ENCODE measurements at regions not wholly inside any gene's neighbourhood (a gene's known extent, or its start where the extent isn't known, plus 50 kb on each side); places are given as distances from the start of the nearest gene placed in this dataset.

DNA sequence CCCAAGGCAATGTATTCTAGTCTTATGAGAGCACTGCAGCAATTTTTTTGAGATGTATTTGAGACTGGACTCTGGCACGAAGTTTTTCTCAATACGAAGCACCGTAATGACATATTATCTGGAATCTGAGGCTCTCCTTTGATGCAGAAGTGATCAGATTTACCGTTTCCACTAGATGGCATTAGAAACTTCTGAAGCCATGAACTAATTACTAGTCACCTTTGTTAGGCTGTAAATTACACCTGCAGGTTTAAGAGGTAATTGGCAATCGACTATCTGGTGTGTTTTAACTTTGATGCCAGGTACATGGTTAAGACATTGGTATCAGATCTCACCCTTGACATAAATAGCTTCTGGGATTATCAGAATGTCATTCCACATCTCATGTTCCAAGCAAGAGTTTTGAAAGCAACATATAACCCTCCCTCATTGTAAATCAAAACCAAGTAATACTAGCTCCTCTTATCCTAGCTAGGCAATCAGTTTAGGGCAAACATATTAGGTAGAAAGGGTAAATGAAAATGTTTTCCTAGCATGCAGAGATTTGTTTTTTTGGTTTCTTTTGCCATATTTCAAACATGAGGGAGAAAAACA is 254.6 kb upstream of the SPRED2 start:
- DNase-seq (ENCODE audit: low read depth, low spot score) (no peak), ATAC-seq (no peak)
- ChIA-PET CTCF (no interaction called here), POLR2A (no interaction called here)
- BruUV-seq (replicated peaks): no TSS peak
- intact Hi-C loops (cut with micrococcal nuclease; ENCODE audit: unreplicated experiment): no loop called here
- Histone ChIP-seq H3K4me3 (ENCODE audit: low read depth in 2 of 2, low read length in 2 of 2) (no peak overlapping the region), H3K4me1 (ENCODE audit: control insufficient read depth, insufficient read depth, low read length) (no peaks in the 10 kb centered on the region), H3K36me3 (ENCODE audit: control insufficient read depth, insufficient read depth, low read length) (no peaks in the 10 kb centered on the region), H3K27ac (ENCODE audit: low read length) (no peak overlapping the region), H3K9me3 (ENCODE audit: control insufficient read depth, insufficient read depth, low read depth, low read length) (no peaks in the 10 kb centered on the region), H3K27me3 (ENCODE audit: control insufficient read depth, insufficient read depth, low read length) (peaks cover 9% of the 10 kb centered on the region; the same call in 1 of the 2 replicates)
- in situ Hi-C loops (cut with HindIII; ENCODE audit: low pct_unique_long_range_greater_than_20kb, low sequenced_read_pairs): no loop called here
- TF ChIP-seq SIN3A (IDR thresholded peaks at IDR 0.05; ENCODE audit: borderline replicate concordance, insufficient read depth, low read depth, low read length) (no peak), POLR2AphosphoS5 (IDR thresholded peaks at IDR 0.05; ENCODE audit: low read depth, low read length) (no peak), TCF7L2 (IDR thresholded peaks at IDR 0.05; ENCODE audit: low read depth, low read length) (no peak)
- TF ChIP-seq, protein P1, sequence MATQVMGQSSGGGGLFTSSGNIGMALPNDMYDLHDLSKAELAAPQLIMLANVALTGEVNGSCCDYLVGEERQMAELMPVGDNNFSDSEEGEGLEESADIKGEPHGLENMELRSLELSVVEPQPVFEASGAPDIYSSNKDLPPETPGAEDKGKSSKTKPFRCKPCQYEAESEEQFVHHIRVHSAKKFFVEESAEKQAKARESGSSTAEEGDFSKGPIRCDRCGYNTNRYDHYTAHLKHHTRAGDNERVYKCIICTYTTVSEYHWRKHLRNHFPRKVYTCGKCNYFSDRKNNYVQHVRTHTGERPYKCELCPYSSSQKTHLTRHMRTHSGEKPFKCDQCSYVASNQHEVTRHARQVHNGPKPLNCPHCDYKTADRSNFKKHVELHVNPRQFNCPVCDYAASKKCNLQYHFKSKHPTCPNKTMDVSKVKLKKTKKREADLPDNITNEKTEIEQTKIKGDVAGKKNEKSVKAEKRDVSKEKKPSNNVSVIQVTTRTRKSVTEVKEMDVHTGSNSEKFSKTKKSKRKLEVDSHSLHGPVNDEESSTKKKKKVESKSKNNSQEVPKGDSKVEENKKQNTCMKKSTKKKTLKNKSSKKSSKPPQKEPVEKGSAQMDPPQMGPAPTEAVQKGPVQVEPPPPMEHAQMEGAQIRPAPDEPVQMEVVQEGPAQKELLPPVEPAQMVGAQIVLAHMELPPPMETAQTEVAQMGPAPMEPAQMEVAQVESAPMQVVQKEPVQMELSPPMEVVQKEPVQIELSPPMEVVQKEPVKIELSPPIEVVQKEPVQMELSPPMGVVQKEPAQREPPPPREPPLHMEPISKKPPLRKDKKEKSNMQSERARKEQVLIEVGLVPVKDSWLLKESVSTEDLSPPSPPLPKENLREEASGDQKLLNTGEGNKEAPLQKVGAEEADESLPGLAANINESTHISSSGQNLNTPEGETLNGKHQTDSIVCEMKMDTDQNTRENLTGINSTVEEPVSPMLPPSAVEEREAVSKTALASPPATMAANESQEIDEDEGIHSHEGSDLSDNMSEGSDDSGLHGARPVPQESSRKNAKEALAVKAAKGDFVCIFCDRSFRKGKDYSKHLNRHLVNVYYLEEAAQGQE (IDR thresholded peaks at IDR 0.05; ENCODE audit: insufficient read depth in 1 of 2, low read depth in 2 of 2, low read length in 1 of 2): no peak
- TF ChIP-seq, protein P2, sequence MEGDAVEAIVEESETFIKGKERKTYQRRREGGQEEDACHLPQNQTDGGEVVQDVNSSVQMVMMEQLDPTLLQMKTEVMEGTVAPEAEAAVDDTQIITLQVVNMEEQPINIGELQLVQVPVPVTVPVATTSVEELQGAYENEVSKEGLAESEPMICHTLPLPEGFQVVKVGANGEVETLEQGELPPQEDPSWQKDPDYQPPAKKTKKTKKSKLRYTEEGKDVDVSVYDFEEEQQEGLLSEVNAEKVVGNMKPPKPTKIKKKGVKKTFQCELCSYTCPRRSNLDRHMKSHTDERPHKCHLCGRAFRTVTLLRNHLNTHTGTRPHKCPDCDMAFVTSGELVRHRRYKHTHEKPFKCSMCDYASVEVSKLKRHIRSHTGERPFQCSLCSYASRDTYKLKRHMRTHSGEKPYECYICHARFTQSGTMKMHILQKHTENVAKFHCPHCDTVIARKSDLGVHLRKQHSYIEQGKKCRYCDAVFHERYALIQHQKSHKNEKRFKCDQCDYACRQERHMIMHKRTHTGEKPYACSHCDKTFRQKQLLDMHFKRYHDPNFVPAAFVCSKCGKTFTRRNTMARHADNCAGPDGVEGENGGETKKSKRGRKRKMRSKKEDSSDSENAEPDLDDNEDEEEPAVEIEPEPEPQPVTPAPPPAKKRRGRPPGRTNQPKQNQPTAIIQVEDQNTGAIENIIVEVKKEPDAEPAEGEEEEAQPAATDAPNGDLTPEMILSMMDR (IDR thresholded peaks at IDR 0.05): peak; percentile 44; the same call in 1 of the 2 replicates

DNA sequence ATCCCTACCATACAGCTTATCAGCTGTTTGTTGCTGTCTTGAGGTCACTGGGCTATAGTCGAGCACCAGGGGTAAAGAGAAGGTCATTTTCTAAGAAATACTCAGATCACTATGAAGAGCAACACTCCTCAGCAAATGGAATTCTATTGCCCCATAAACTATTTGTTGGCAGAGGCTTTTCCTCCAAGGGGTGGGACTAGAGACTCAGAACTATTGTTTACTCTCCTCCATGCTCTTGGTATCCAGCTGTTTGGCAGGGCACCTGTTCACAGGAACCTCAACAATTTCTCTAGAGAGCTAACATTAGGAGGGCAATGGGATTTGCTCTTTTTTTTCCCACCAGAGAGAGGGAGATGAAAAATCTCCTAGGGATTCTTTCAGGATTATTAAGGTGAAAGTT is 249.1 kb upstream of the SPRED2 start:
- TF ChIP-seq SIN3A (IDR thresholded peaks at IDR 0.05; ENCODE audit: borderline replicate concordance, insufficient read depth, low read depth, low read length) (no peak), POLR2AphosphoS5 (IDR thresholded peaks at IDR 0.05; ENCODE audit: low read depth, low read length) (no peak), TCF7L2 (IDR thresholded peaks at IDR 0.05; ENCODE audit: low read depth, low read length) (no peak)
- TF ChIP-seq, protein P2 (IDR thresholded peaks at IDR 0.05): no peak
- TF ChIP-seq, protein P1 (IDR thresholded peaks at IDR 0.05; ENCODE audit: insufficient read depth in 1 of 2, low read depth in 2 of 2, low read length in 1 of 2): no peak
- POLR2A ChIA-PET: no interaction called here
- H3K27ac ChIP-seq (ENCODE audit: low read length): no peak overlapping the region
- no peaks in the 10 kb centered on the region for H3K36me3 ChIP-seq (ENCODE audit: control insufficient read depth, insufficient read depth, low read length)
- ATAC-seq (no peak), DNase-seq (ENCODE audit: low read depth, low spot score) (no peak)
- H3K27me3 ChIP-seq (ENCODE audit: control insufficient read depth, insufficient read depth, low read length): peaks cover 2% of the 10 kb centered on the region; the same call in 1 of the 2 replicates
- intact Hi-C loops (cut with micrococcal nuclease; ENCODE audit: unreplicated experiment): no loop called here
- BruUV-seq (replicated peaks): no TSS peak
- CTCF ChIA-PET: no interaction called here
- in situ Hi-C loops (cut with HindIII; ENCODE audit: low pct_unique_long_range_greater_than_20kb, low sequenced_read_pairs): no loop called here
- no peak overlapping the region for H3K4me3 ChIP-seq (ENCODE audit: low read depth in 2 of 2, low read length in 2 of 2)
- H3K4me1 ChIP-seq (ENCODE audit: control insufficient read depth, insufficient read depth, low read length): no peaks in the 10 kb centered on the region
- no peaks in the 10 kb centered on the region for H3K9me3 ChIP-seq (ENCODE audit: control insufficient read depth, insufficient read depth, low read depth, low read length)

Data from Panc1 (cell line).